Fibroblast of the aortic adventitia (primary cell): ENCODE measurements at regions not wholly inside any gene's neighbourhood (a gene's known extent, or its start where the extent isn't known, plus 50 kb on each side); places are given as distances from the start of the nearest gene placed in this dataset.

Source experiments
- DNase-seq: peaks from one replicate; pipeline ENCODE4 v3.0.0-alpha.2; 2010; ENCODE audit warnings: low read depth
- H3K4me3 ChIP-seq: 2 replicates; pipeline ENCODE4 v1.5.1; 2011; ENCODE audit warnings: low read depth, mild to moderate bottlenecking, control low read depth, low read length, moderate library complexity
- TF ChIP-seq, protein P1 (sequence below): IDR thresholded peaks from 2 replicates; pipeline ENCODE4 v1.5.1; 2011; ENCODE audit warnings: mild to moderate bottlenecking, low read length, control low read depth, inconsistent platforms; ENCODE audit not compliant: insufficient read depth

DNA sequence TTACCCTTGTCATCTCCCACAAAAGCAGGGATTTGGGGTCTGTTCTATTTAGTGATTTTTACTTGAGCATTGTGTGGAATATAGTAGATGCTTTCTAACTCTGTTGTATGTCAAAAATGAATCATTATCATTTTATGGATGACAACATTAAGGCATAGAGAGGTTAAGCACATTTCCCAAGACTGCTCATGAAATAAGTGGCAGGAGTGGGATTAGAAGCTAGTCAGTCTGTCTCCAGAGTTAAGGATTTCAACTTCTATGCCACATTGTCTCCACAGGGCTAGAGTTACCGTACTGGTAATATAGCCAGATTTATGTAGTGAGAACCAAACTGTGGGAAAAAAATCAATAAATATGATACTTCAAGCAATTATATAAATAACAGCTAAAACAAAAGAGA lies 170.6 kb upstream of the DCN start:
- H3K4me3 ChIP-seq = no peak overlapping the region
- DNase-seq = no peak
- TF ChIP-seq, protein P1, sequence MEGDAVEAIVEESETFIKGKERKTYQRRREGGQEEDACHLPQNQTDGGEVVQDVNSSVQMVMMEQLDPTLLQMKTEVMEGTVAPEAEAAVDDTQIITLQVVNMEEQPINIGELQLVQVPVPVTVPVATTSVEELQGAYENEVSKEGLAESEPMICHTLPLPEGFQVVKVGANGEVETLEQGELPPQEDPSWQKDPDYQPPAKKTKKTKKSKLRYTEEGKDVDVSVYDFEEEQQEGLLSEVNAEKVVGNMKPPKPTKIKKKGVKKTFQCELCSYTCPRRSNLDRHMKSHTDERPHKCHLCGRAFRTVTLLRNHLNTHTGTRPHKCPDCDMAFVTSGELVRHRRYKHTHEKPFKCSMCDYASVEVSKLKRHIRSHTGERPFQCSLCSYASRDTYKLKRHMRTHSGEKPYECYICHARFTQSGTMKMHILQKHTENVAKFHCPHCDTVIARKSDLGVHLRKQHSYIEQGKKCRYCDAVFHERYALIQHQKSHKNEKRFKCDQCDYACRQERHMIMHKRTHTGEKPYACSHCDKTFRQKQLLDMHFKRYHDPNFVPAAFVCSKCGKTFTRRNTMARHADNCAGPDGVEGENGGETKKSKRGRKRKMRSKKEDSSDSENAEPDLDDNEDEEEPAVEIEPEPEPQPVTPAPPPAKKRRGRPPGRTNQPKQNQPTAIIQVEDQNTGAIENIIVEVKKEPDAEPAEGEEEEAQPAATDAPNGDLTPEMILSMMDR = no peak

DNA sequence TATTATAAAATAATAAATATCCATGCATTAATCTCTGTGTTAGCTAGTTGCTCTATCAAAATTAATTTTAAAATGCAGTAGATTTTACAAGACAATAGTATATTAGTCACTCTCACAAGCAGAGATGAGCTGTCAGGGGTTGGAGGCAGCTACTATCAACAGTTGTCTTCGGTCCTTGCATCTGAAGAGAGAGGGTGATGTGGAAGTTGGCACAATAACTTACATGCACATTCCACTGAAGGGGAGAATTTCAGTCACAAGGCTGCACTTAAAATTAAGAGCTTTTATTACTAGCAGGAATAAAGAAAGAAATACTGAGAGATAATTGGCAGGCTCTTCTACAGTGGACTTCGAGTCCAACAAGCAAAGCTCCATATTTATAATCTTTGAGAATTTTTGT lies 166.9 kb upstream of the DCN start:
- TF ChIP-seq, protein P1 = no peak
- DNase-seq = peak; percentile 62

DNA sequence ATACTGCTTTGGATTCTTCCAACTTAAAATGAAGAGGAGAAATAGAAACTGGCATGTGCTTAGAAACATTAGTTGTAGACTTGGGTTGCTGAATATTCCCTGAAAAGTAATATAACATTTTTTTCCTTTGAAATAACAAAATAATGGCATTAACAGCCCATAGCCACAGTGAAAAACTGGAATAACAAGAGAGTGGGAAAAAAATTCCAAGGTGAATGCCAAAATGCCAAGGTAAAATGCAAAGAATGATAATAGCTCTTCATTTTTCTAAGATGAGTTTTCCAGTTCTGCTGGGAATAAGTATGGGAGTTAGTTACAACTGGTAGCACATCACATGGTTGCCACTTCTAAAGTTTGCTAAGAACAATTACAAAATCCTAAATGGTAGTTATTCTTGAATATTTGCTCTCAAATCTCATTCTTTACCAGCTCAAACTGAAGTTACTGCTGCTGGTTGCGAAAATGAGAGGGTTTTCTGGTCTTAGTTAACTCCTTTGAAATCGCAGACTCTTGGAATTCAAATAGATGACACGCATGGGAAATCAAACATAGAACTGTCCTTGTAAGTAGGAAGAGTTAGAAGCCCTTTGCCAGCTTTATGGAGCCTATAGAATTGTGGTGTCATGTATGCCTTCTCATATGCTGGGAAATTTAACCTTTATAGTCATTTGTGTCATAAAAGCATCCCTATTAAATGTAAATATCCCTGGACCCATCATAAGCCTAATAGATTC lies 165.0 kb upstream of the DCN start:
- no peak for DNase-seq
- TF ChIP-seq, protein P1 = no peak
- no peak overlapping the region for H3K4me3 ChIP-seq

More for the DNA sequence above, 166.9 kb upstream of the DCN start:
- no peak overlapping the region for H3K4me3 ChIP-seq

DNA sequence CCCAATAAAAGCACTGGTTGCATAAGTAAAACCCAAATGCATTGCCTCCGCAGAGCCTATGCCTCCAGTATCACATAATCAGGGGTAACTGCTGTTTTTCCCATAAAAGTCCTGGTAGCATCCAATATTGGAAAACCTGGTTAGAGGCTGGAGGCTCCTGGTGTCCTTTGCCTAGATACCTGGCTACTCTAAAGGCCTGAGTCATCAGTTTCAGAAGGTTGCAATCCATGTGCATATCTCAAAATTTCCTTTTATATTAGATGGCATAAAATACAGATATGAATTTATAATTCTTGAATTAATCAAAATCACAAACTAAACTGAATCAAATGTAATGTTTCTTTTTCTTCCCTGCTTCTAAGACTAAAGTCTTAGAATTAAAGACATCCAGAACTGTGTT lies 164.2 kb upstream of the DCN start:
- H3K4me3 ChIP-seq = no peak overlapping the region
- TF ChIP-seq, protein P1 = no peak
- no peak for DNase-seq

DNA sequence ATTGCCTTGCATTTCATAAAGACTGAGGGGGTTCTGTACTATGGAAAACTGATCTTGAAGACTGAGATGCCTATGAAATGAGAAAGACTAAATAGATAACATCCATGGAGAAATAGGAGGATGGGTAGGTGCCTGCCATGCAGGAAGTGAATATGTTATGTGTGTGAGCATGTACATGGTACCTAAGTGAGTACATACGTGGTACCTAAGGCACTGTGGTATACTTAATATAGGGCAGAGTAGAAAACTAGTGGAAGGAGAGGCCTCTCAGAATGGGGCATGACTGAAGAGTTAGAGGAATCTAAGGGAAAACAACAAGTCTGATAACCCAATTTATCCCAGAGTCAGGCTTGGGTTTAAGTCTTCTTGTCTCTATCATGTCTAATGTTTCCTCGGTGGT lies 161.8 kb upstream of the DCN start:
- TF ChIP-seq, protein P1 = no peak
- DNase-seq = no peak
- H3K4me3 ChIP-seq = no peak overlapping the region

DNA sequence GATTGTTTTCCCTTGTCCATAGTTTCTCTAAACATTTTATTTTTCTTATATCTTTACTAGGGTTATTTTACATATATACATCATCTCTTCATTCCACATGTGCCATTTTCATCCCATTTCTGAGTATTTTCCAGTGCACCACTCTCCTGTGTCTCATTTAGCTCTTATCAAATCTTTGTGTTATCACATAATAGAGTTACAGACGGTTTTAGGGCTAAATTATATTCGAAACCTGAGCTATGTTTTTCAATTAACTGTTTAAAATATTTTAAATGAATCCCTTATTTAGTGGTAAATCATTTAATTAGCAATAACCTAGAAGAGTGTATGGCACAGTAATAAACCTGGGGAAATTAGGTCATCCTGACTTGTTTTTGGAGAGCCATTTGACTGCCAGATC lies 160.4 kb upstream of the DCN start:
- DNase-seq = no peak
- no peak overlapping the region for H3K4me3 ChIP-seq
- TF ChIP-seq, protein P1 = no peak

DNA sequence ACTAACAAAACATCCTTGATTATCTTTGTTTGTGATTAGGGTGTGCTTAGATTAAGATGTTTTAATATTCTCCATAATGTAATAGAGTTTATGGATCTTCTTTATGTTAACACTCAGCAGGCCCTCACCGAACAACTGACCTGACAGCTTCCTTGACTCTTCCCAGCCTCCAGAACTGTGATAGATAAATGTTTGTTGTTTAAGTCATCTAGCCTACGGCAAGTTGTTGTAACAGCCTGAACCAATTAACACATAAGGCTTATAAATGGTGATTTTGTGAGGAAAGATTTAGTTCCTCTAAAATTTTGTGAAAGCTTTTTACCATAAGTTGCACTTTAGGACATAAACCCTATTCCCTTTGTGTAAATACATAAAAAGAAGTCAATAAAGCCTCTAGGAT lies 156.5 kb upstream of the DCN start:
- no peak overlapping the region for H3K4me3 ChIP-seq
- TF ChIP-seq, protein P1 = no peak
- no peak for DNase-seq
